ENCODE measurements at regions not wholly inside any gene's neighbourhood (a gene's known extent, or its start where the extent isn't known, plus 50 kb on each side); places are given as distances from the start of the nearest gene placed in this dataset.
A peak's percentile ranks its signal among the peaks of the same experiment; 100 is the strongest.

DNA sequence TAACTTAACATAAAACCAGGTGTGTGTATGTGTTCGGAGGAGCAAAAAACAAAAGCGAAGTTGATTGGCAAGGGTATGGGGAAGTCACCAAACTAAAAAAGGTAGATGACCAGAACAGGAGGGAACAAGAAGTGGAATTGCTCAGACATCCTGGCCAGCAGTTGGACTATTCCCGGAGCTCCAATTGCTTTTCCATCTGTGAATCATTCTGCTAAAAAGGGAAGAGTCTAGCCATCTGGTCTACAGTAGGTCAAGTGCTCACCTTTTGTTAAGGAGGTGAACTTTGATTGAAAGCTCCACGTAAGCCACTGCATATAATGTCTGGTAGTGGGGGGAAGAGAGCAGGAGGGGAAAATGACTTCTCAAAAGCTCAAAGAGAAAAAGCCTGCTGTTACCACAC, 50.0 kb upstream of the BET1 start:
- peak; percentile 15 for DNase-seq

DNA sequence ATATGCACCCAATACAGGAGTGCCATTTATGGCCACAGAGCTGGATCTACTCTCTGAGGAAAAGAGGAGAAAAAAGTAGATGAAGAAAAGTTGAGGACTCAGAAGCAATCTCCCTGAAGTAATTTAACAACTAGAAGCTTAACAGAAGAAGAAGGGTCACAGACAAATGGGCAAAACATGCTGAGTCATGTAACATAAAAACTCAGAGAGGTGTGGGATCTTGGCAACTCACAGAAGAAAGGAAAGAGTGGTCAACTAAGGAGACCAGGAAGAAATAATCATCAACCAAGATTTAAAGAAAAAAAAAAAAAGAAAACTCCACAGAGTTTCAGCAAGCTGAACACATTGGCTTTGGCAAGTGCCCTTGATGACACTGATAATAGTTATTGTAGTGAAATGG, 51.8 kb upstream of the BET1 start:
- DNase-seq = no peak

DNA sequence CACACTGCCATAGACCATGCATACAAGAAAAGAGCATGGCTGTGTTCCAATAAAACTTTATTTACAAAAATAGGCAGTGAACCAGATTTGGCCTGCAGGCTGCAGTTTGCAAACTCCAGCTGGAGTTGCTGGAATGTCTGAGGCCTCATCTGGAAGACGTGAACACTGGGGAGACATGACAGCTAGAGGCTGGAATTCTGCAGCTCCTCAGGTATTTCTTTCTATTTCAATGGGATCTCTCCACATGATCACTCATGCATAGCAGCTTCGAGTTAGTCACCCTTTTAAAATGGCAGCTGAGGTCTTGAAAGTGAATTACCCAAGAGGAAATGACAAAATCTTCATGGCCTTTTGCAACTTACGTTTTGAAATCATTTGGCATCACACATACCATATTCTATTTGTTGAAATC, 52.6 kb upstream of the BET1 start:
- no peak for DNase-seq

DNA sequence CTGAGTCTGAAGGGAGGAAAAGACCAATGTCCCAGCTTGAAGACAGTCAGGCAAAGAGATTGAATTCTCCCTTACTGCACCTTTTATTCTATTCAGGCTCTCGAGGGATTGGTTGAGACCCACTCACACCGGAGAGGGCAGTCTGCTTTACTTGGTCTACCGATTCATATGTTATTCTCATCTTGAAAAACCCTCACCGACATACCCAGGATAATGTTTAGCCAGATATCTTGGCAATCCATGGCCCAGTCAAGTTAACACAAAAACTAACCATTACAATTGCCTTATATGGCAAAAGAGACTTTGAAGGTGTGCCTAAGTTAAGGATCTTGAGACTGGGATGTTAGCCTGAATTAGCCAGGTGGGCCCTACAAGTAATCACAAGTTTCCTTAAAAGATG, 53.8 kb upstream of the BET1 start:
- DNase-seq = no peak

DNA sequence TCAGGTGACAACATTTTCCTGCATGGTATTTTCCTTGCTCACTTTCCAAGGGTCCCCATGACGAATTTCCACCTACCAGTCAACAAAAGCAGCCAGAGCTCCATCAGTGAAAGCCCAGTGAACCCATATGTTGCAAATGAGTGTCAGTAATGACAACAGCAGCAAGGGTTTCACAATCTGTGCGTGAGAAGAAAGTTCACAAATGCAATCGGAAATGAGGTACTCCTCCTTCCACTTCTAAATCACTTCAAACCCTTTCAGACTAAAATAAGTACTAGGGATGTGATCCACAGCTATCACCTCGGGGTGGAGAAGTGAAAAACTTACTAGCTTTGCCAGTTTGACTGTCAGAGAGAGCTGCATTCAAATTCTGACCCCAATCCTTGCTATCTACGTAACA, 55.6 kb upstream of the BET1 start:
- no peak for DNase-seq

DNA sequence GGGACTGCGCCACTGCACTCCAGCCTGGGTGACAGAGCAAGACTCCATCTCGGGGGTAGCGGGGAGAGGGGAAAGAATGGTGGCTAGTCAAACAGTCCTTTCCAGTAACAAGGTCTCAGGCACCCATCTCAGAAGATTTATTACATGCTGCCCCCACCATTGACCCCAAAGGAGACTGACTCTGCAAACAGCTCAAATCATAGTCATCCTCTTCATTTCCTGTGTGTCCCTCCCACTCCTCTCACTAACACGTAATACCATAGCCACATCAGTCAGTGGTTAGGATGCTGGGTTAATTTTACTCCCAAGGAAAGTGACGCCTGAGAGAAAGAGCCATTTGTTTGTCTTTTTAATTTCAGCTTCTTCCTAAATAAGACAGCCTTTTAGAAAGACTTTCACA, 56.6 kb upstream of the BET1 start:
- no peak for DNase-seq

DNA sequence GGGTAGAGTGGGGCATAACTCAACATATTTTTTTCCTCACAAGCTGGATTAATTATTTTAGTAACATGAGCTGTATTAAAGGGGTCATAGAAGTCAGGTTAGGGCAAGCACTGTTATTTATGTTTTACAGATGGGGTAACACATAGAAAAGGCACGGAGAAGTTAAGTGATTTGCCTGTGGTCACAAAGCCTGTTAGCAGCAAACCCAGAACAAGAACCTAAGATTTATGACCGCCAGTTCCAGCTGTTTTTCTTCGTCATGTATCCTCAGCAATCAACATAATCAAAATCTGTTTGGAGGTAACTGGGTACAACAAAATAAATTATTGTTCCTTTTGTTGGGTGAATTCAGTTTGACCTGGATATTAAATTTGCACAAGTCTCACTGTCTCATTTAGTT, 57.2 kb upstream of the BET1 start:
- no peak for DNase-seq

DNA sequence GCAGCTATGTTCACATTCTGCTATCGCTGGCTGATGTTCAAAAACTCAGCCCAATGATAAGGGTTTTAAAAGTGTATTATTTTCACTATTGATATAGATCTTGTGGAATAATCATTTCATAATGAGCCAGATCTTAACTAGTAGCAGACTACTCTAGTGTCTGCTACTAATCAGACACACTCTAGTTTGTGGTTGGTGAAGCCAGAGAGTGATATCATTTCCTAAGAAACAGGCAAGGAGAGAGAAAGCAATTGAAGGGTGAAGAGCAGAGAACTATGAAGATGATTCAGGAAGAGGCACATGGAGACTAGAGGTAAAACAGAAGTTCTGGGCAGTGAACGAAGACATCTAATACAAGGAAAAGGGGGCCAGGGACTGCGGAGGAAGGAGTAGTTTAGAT, 58.2 kb upstream of the BET1 start:
- no peak for DNase-seq

DNA sequence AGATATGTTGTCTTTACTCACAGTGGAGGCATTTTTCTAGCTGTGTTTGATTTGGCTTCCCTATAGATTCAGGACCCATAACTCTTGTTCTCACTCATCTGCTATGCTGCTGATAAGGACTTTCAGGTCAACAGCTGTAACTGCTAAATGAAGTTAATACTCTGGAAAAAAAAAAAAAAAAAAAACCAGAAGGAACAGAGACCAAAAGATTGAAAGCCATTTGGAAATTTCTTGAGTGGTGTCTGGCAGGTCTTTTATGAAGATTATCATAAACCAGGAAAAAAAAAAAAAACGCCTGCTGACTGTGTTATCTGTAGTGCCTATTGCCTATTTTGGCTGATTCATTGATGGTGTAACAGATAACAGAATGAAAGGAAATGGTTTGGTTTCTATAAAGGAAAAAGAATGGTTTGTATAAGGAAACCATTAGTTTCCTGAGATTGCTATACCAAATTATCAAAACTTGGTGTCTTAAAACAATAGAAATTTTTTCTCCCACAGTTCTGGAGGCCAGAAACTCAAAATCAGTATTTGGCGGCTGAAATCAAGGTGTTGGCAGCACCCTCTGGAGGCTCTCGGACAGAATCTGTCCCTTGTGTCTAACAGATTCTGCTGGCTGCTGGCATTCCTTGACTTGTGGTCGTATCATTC, 60.5 kb upstream of the BET1 start:
- DNase-seq = no peak

DNA sequence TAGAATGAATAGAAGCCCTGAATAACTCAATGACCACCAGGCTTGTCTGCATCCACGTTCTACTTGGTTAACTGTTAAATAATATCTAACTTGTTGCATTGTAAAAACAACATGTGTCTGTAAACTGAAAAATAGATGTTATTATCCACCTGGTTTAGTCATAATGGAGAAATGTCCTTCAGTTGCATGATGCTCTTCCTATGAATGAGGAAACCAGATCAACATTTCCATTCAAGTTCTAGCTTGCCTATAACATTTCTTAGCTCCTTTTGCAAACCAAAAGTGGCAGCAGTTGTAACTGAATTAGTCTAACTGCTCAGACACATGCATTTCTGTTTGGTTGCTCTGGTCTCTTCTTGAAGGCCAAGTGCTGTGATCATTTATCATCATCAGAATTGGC, 62.9 kb upstream of the BET1 start:
- DNase-seq = no peak

DNA sequence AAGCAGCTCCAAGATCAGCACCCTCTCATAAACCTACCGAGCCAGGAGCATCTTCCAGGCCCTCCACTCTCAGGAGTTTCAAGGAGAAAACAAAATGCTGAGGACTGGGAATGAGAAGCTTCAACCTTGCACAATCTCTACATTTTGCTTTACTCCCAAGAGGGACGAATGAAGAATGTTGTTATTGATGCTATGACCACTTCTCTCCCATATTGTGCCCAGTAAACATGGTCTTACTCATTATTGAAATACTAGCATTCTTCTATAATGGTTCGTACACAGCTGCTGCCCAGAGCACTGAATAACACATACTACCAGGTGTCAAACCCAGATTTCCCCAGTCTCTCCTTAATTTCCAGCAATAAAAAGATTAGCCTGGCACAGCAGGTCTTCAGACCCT, 63.4 kb upstream of the BET1 start:
- no peak for DNase-seq

DNA sequence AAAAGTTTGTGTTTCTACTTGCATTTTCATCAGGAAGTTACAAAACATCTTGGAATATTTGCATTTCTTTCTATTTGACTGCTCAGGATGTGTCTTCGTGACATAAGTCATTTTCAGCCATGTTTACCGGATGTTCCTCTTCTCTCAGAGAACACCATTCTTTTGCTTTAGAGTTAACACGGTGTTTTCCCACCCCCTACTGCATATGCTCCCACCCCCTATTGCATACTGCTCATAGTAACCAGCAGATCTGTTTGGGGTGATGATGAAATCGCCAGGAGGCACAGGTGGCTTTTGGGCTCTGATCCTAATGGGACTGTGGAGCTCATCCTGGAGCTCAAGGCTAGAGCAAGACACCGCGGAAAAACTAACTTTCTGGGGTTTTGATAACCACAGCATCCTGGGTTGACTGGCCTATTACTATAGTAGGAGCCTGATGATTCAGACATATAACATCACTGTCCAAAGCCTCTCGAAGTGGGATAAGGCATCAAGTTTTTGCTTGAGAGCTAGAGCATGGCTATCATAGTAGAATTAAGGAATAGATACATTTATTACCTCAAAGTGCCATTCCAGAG, 65.1 kb upstream of the BET1 start:
- DNase-seq = no peak

DNA sequence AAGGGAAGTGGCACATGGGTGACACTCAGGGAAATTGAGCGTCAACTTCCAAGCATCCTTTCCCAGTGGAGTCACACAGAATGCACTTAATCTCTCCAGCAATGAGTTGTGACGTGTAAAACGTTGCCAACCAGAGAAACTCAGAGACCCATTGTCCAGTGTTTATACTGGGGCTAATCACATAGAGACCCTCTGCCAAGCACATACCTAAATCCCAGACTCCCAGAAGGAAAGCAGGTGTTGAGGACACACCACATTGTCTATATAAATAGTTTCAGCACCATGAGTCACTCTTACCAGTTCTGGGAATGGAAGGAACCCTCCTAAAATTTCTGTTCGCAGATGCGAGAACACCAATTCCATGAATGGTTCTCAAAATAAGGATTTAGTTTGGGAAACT, 76.4 kb upstream of the BET1 start:
- no peak for DNase-seq

DNA sequence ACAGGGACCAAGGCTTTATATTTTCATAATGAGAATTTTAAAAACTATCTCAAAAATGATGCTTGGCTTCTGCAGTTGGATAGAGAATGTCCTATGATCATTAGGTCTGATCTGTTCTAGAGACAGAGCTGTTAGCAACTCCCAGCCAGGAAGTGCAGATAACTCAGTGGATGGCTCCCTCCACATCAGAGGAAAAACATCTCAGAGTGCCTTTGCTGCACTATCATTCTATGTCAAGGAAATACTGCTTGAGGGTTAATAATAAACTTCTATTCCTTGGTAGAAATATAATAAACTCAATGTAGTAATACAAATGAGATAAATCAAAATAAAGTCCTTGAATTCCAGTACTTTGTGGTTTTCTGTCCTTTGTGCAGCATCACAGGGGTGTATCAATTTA, 78.0 kb upstream of the BET1 start:
- DNase-seq = no peak

DNA sequence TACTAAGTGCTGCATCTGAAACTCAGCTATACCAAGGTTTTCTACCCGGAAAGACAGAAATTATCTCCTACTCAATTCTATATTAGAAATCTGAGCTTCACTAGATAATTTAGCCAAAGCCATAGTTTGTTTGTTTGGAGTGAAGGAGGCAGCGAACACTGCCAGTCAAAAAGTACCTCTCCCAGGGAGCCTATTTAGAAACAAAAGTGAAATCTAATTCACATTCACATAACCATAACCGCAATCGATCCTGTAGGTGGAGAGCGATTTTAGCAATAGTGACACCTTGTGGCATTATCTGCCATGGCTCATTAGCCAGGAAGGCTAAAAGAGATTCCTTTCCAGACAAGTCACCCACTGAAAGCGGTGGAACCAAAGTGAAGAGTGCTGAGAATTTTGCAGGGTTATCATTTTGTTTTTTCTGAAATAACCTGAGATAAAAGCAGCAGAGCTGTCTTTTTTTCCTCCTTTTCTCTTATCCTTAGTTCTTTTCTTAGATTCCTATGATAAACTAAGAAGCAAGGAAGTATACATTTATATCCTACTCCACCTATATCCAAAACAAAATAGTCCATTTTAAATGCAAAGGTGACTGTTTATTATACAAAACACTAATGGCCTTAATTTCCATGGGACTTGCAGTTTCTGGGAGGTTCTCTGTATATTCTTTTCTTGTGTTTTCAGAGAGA, 83.7 kb upstream of the BET1 start:
- peak; percentile 59 for DNase-seq

DNA sequence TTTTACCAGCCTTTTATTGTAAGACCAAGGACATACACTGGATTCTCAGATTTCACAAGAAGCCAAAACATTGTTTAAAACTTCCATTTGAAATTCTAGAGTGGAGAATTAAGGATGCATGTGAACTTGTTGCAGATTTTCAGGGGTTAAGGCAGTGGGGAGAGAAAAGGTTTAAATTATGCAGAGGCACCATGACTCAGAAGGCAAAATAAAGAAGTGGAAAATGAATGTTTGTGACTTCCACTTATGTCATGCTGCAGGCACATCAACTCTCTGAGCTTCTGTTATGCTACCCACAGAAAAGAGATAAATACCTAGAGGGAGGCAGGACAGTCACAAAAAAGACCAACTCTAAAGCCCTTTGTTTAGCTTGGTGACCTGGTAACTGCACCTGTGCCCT, 84.4 kb upstream of the BET1 start:
- no peak for DNase-seq

DNA sequence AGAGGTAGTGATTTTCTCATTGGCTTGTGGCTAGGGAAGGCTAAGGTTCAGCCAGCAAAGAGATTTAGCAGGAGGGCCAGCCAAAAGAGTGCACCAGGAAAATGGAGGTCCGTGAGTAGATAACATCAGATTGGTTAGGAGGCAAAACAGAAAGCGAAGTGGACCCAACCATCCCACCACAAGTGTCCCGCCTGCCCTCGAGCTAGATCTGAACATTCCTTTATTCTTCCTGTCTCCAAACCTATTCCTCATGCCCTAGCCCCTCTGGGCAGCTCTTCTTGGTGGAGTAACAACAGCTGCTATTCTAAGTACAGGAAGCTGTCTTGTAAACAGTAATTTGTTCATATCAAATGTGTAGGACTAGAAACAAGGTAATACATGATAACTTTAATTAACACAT, 85.7 kb upstream of the BET1 start:
- no peak for DNase-seq

DNA sequence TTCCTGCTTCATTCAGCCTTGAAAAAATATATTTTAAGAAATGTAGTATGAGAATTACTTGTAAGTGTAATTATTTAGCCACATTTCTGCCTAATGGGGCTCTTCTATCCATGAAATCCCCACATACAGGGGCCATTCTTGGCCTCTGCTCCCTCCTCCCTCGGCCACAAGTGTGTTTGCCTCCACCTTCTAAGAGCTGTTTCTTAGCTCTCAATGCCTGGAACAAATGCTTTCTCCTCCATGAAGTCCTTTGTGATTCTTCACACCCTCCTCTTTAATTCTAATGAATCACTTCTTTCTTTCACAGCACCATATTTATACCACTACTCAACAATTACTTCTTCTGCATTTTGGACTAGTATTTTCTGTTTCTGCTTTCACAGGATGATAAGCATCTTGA, 88.8 kb upstream of the BET1 start:
- DNase-seq = no peak

DNA sequence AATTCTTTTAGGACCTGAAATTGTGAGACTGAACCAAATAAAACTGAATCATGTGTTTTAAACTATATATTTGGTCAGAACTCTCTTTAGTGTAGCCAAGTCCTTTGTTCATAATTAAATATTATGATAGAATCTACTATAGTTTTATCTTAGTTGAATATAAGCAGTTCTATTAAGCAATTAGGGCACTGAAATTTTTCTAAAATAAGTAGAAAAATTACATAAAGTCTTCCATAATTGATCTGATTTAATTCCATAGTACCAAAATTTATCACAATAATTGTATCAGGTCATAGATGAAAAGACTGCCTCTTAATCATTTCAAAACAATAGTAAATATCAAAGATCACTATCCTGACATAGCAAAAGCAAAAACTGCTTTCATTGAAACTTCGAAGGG, 90.1 kb upstream of the BET1 start:
- no peak for DNase-seq

DNA sequence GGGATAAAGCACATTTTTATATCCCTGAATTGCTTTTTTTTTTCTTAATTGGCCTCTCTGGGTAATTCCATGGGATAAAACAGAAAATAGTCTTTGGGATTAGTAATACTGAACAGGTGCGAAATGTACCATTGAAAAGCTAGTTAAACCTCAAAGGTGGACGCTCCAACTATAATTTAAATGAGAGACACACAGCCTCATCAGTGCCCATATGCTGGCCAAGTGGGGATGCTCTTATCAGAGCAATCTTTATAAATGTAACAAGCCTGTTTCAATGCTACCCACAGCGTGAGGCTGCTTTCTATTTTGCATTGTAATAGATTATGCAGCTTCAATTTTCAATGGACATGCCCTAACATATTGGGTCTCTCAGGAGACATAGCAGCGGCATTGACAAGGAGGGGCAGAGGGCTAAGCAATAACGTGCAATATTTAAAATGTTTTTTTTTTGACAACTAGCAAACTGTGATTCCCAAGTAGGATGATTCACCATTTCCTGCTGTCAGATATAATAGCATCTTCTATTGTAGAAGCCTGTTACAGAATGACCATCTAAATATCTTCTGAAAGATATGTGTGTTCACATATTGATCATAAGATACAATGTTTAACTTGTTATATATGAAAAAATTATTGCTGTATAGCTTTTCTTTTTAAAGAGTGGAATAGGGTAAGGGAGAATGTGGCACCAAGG, 91.3 kb upstream of the BET1 start:
- no peak for DNase-seq

DNA sequence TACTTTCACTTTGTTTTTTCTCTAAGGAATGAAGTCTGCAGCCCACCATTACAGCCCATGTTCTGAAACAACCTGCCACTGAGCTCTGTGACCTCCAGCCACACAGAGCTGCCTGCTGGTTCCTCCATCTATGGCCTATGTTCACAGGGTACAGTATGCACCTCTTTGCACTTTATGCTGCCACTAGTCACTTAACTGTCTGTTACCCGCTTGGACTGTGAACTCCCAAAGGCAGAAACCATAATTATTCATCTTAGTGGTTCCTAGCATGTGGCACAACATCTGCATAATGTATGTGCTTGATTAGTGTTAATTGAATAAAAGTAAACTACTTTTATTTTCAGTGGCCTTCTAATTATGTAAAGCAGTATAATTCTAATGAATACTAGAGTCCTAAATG, 95.5 kb upstream of the BET1 start:
- DNase-seq = no peak

DNA sequence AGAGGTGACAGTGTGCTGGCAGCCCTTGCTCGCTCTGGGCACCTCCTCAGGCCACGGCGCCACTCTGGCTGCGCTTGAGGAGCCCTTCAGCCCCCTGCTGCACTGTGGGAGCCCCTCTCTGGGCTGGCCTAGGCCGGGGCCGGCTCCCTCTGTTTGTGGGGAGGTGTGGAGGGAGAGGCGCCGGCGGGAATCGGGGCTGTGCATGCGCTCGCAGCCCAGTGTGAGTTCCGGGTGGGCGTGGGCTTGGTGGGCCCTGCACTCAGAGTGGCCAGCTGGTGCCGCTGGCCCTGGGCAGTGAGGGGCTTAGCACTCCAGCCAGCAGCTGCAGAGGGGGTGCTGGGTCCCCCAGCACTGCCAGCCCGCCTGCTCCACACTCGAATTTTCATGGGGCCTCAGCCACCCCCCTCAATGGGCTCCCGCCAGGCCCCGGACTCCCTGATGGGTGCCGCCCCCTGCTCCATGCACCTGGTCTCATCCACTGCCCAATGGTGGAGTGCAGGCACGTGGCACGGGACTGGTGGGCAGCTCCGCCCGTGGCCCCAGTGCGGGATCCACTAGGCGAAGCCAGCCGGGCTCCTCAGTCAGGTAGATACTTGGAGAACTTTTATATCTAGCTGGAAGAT, 96.7 kb upstream of the BET1 start:
- no peak for DNase-seq

DNA sequence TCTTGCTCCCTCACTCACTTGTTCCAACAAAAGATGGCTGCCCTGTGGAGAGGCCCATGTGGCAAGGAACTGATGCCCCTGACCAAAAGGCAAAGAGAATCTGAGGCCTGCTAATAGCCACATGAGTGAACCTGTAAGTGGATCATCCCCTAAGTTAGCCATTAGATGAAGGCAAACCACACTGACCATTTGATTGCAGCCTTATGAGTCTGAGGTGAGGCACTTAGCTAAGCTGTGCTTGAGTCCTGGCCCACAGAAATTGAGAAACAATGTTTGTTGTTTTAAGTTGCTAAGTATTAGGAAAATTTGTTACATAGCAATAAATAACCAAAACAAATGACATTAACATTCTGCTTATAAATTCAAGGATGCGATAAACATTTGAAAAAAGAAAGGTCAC, 100.1 kb upstream of the BET1 start:
- DNase-seq = no peak
